ENCODE measurements at regions not wholly inside any gene's neighbourhood (a gene's known extent, or its start where the extent isn't known, plus 50 kb on each side); places are given as distances from the start of the nearest gene placed in this dataset.
"Not testable (repeated sequence)": the region's sequence is repeated elsewhere in the genome, so short reads cannot be mapped to it uniquely, and the experiment has no call there.

DNA sequence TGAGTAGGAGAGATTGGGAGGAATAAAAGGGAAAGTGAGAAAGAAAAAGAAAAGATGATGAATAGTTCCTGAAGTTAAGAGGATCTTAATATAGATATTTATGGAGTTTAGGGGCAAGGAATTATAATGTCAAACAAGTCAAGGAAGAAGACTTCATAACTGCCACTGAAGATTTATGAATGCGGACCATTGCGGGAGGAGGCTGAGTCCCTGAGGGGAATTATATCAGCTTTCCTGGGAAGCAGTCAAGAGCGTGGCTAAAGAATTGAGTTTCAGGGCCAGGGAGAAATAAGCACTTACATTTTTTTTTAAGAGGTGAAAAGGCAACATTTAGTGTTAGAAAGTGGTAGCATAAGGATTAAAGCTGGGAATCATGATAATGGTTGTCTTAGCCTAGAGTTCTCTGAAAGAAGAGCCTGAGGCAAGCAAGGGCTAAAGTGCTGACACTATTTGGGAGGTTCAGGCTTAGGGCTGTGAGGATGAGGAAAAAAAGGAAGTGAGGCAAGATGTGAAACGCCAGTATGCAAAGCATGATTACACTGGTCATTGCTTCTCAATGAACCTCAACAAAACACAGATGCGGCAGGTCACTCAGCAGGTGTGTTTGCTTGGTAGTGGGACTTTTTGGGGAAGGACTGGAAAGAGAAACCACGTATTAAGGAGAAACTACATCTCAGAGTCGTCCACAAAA lies 217.1 kb downstream of the SLC4A3 start:
- DNase-seq, result no peak

DNA sequence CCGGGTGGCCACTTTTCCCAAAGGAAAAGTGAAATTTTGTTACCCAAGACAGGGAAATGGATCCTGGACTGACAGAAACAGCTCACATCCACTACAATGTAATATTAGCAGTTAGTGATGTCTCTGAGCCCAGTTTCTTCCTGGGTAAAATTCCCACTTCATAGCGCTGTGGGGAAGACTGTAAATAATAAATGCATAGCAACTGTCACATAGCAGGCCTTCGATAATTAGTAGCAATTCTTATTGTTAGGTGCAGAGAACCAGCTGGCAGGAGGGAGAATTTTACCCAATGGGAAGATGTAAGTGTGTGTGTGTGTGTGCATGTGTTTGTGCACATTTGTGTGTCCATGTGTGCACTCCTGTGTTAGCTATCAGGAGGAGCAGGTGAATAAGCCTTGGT lies 221.5 kb downstream of the SLC4A3 start:
- DNase-seq, result no peak

GRCh38 chr2:219851169-219851568 lies 223.7 kb downstream of the SLC4A3 start:
- no peak for DNase-seq

- no peak for DNase-seq
Measured at GRCh38 chr2:219851801-219852481, 224.5 kb downstream of the SLC4A3 start.

DNA sequence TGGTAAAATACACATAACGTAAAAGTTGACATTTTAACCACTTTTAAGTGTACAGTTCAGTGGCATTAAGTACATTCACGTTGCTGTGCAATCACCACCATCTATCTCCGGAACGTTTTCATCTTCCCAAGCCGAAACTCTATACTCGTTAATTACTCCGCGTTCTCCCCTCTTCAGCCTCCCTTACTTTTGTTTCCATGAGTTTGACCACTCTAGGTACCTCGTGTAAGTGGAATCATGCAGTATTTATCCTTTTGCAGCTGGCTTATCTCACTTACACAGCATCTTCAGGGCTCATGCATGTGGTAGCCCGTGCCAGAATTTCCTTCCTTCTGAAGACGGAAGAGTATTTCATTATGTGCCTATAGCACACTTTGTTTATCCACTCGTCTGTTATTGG lies 225.2 kb downstream of the SLC4A3 start:
- DNase-seq, result no peak

DNA sequence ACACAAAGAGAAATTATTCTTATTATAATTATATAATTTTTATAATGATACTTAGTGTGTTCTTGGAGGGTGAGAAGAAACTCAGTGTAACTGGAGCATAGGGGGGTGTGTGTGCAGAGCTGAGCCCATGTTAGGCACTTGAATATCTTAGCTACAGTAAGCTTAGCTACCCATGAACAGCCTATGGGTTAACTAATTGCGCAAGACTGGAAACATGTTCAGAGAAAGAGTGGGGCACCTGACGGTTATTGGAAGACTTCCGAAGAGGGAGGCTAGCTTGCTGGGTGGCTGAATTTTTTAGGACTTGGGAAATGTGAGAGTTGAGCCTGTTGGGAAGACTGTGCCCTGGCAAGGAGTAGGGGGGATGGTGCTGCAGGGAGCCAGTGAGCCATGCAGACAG lies 229.2 kb downstream of the SLC4A3 start:
- DNase-seq, result no peak

- no peak for DNase-seq
Measured at GRCh38 chr2:219857751-219858150, 230.3 kb downstream of the SLC4A3 start.

- no peak for DNase-seq
Measured at GRCh38 chr2:219861307-219861706, 233.9 kb downstream of the SLC4A3 start.

GRCh38 chr2:219864154-219864553 lies 236.7 kb downstream of the SLC4A3 start:
- DNase-seq, result no peak

- DNase-seq, result no peak
Measured at GRCh38 chr2:219868635-219869034, 241.2 kb downstream of the SLC4A3 start.

GRCh38 chr2:219870041-219870440 lies 242.6 kb downstream of the SLC4A3 start:
- no peak for DNase-seq

DNA sequence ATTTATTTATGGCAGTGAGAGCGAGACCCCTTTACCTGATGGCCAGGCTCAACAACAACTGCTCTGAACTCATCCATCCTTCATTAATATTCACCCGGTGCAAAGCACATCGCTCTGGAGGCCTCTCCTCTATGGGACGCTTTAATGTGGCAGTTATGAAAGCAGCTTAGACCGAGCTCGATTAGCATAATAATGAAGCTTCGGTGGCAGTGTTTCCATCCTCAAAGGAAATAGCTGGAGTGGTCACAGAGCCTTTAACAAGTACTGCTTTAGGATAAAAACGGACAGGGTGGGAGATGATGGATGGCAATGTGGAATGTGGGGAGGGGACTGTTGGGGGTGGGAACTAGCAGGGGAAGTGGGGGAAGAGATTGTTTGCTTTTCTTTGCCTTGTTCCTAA lies 243.9 kb downstream of the SLC4A3 start:
- no peak for DNase-seq

DNA sequence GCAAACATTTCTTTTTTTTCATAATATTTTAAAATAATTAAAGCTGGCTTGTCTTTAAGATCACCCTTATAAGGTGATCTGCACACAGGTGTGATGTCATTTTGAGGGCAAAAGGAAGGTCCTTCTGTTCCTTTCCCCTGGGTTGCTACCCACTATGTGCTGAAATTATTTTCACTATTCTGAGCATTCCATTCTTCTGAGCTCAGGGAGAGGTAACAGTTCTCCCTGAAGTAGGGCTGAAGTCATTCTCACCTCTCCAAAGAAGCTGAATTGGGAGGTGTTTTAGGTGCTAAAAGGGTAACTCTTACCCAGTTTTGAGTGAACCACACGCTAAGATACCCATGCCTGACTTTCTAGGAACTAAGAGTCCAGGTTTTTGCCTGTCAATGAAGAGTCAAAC lies 247.6 kb downstream of the SLC4A3 start:
- no peak for DNase-seq

DNA sequence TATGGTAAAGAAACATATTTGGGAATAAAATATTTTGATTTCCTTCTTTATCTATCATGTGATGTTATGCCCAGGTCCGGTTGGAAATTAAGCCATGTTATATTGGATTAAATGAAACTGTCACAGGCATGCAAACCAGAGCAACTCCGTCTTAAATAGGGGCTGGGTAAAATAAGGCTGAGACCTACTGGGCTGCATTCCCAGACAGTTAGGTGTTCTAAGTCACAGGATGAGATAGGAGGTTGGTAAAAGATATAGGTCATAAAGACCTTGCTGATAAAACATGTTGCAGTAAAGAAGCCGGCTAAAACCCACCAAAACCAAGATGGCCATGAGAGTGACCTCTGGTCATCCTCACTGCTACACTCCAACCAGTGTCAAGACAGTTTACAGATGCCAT lies 248.6 kb downstream of the SLC4A3 start:
- DNase-seq, result not testable (repeated sequence)

DNA sequence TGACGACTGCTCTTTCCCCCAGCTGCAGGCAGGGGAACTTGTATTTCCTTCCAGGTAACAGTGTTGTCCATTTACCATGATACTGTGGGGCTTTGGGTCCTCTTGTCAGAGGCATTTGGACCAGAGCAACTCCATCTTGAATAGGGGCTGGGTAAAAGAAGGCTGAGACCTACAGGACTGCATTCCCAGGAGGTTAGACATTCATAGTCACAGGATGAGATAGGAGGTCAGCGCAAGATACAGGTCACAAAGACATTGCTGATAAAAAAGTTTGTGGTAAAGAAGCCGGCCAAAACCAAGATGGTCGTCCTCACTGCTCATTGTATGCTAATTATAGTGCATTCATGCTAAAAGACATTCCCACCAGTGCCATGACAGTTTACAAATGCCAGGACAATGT lies 249.5 kb downstream of the SLC4A3 start:
- DNase-seq, result no peak

GRCh38 chr2:219877728-219878127 lies 250.3 kb downstream of the SLC4A3 start:
- DNase-seq, result no peak

DNA sequence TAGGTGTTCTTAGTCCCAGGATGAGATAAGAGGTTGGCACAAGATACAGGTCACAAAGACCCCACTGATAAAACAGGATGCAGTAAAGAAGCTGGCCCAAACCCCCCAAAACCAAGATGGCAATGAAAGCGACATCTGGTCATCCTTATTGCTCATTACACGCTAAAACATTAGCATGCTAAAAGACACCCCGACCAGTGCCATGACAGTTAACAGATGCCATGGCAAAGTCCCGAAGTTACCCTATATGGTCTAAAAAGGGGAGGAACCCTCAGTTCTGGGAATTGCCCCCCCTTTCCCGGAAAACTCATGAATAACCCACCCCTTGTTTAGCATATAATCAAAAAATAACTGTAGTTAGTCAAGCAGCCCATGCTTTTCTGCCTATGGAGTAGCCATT lies 251.1 kb downstream of the SLC4A3 start:
- no peak for DNase-seq

- no peak for DNase-seq
Measured at GRCh38 chr2:219881851-219882250, 254.4 kb downstream of the SLC4A3 start.

DNA sequence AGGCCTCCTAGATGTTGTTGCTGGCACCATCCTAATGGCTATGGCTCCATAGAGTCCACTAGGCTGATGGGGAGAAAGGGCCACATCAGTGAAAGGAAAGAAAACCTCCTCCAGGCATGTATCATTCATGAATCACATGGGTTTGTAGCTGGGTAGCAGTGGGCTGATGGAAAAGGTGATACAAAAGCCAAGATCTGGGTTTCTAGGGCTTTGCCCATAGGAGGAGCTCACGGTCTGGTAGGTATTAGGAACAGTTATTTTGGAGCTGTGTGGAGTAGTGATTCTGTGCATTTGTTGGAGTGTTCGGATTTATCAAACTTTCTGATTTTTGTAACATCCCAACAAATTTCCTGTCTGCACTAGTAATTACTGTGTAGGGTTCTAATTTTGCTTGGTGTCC lies 259.2 kb downstream of the SLC4A3 start:
- no peak for DNase-seq

DNA sequence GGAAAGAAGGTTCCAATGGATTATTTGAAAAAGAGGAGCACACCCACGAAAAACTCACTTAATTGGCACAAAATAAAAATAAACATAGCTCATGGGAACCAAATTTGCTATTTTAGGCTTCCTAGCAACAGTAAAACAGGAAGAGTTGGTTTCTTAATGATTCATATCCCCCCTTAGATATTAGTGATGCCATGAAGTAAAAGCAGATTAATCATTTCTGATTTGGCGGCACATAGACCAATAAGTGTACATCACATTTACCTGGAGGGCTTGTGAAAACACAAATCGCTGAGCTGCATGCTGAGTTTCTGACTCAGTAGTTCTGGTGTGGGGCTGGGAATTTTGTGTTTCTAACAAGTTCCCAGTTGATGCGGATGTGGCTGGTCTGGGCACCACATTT lies 260.4 kb downstream of the SLC4A3 start:
- no peak for DNase-seq

DNA sequence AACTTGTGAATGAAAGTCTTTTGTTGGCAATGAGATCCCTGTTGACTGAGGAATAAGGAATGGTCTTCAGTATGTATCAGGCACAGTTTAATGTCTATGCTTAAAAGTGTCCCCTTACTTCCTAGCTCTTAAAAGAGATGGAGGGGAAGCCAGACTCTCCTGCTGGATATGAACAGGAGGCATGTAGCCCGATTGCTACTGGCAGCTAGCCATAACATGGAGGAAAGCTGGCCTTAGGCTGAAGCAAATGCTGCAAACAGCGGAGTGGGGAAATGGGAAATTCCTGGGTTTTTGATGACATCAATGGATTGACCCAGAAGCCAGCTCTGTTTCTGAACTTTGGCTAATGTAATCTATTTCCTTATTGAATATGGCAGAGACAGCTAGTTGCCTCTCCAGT lies 266.1 kb downstream of the SLC4A3 start:
- no peak for DNase-seq

GRCh38 chr2:219897456-219897855 lies 270.0 kb downstream of the SLC4A3 start:
- DNase-seq, result no peak

GRCh38 chr2:219901155-219901554 lies 273.7 kb downstream of the SLC4A3 start:
- no peak for DNase-seq

GRCh38 chr2:219902891-219903552 lies 275.6 kb downstream of the SLC4A3 start:
- DNase-seq, result no peak
